HEK293T (cell line): ENCODE measurements at regions not wholly inside any gene's neighbourhood (a gene's known extent, or its start where the extent isn't known, plus 50 kb on each side); places are given as distances from the start of the nearest gene placed in this dataset.
"Not testable (repeated sequence)": the region's sequence is repeated elsewhere in the genome, so short reads cannot be mapped to it uniquely, and the experiment has no call there.

Experiments
- ARNT ChIP-seq: fragments of 450-650 bp; IDR thresholded peaks from 2 replicates; pipeline ENCODE4 v1.6.1; 2017; ENCODE audit warnings: mild to moderate bottlenecking
- ELF4 ChIP-seq: fragments of 450-650 bp; IDR thresholded peaks from 2 replicates; pipeline ENCODE4 v1.6.1; 2017; ENCODE audit warnings: antibody characterized with exemption
- LEF1 ChIP-seq: fragments of 450-650 bp; IDR thresholded peaks from 2 replicates; pipeline ENCODE4 v1.6.1; 2017; ENCODE audit warnings: mild to moderate bottlenecking, borderline replicate concordance
- NFRKB ChIP-seq: fragments of 450-650 bp; IDR thresholded peaks from 2 replicates; pipeline ENCODE4 v1.6.1; 2016; ENCODE audit warnings: mild to moderate bottlenecking, moderate library complexity
- PKNOX1 ChIP-seq: fragments of 450-650 bp; IDR thresholded peaks from 2 replicates; pipeline ENCODE4 v1.6.1; 2016
- SP1 ChIP-seq: fragments of 450-650 bp; IDR thresholded peaks from 2 replicates; pipeline ENCODE4 v1.6.1; 2017

- not testable (repeated sequence) for TF ChIP-seq ARNT, PKNOX1, LEF1, ELF4, NFRKB, SP1
These were observed 107.0 kb upstream of the S1PR3 start for GRCh38 chr9:88884291-88884690.
